CD4-positive, alpha-beta T cell (primary cell): ENCODE measurements at regions not wholly inside any gene's neighbourhood (a gene's known extent, or its start where the extent isn't known, plus 50 kb on each side); places are given as distances from the start of the nearest gene placed in this dataset.

Source experiments
- ATAC-seq: fragments of 200-7000 bp; cut with Tn5 transposase; one replicate; pipeline ENCODE4 v1.10.0; 2022; ENCODE audit warnings: mild to moderate bottlenecking; ENCODE audit not compliant: poor library complexity
- CTCF ChIA-PET: fragments of 350-600 bp; sonication (Branson Sonifier 250); formaldehyde crosslinking; loops from one replicate; lab custom pipeline; 2021; ENCODE audit warnings: antibody characterized with exemption, inconsistent platforms; lab: Charles Lee
- POLR2A ChIA-PET: fragments of 350-600 bp; sonication (Branson Sonifier 250); formaldehyde crosslinking; loops from one replicate; lab custom pipeline; 2021; ENCODE audit warnings: antibody characterized with exemption, inconsistent platforms; lab: Charles Lee
- DNase-seq, 14 experiments: peaks; one replicate each; pipeline ENCODE4 v3.0.0-alpha.2; 2013 to 2020; ENCODE audit warnings: mixed read lengths in 2 of 14
- H3K27ac ChIP-seq, 2 donors: one replicate each; pipeline versions ENCODE4 v1.5.1 to v1.7.0; 2013; ENCODE audit warnings: low read length in 2 of 2, low read depth in 1 of 2, mild to moderate bottlenecking in 1 of 2
- H3K27me3 ChIP-seq, 2 experiments: 1 replicate in 1 of 2; 2 replicates in 1 of 2; pipeline versions ENCODE4 v1.6.1 to v1.7.0; 2013; ENCODE audit warnings: low read length in 2 of 2, control low read depth in 1 of 2, mild to moderate bottlenecking in 1 of 2, moderate library complexity in 1 of 2; ENCODE audit not compliant: insufficient read depth in 2 of 2, control insufficient read depth in 1 of 2
- H3K36me3 ChIP-seq: one replicate; pipeline ENCODE4 v1.6.1; 2013; ENCODE audit warnings: low read length, control low read depth; ENCODE audit not compliant: insufficient read depth
- H3K4me1 ChIP-seq: one replicate; pipeline ENCODE4 v1.6.1; 2013; ENCODE audit warnings: low read length, control low read depth; ENCODE audit not compliant: insufficient read depth
- H3K4me3 ChIP-seq: one replicate; pipeline ENCODE4 v1.5.1; 2013; ENCODE audit warnings: mild to moderate bottlenecking, low read length, moderate library complexity
- H3K9me3 ChIP-seq, 2 experiments: 1 replicate in 1 of 2; 2 replicates in 1 of 2; pipeline versions ENCODE4 v1.6.1 to v1.7.0; 2013; ENCODE audit warnings: low read length in 2 of 2, mild to moderate bottlenecking in 2 of 2, control low read depth in 1 of 2, moderate library complexity in 1 of 2; ENCODE audit not compliant: control insufficient read depth in 1 of 2, insufficient read depth in 1 of 2
- H3K27ac Mint-ChIP-seq: one replicate; pipeline ENCODE4 v1.8.0; 2020; ENCODE audit warnings: mixed read lengths
- H3K27me3 Mint-ChIP-seq: one replicate; pipeline ENCODE4 v1.8.0; 2021; ENCODE audit warnings: mixed read lengths
- H3K36me3 Mint-ChIP-seq: one replicate; pipeline ENCODE4 v1.8.0; 2021; ENCODE audit warnings: low read depth, mixed read lengths
- H3K4me1 Mint-ChIP-seq: one replicate; pipeline ENCODE4 v1.8.0; 2021; ENCODE audit warnings: low read depth, mixed read lengths
- H3K4me3 Mint-ChIP-seq: one replicate; pipeline ENCODE4 v1.8.0; 2020; ENCODE audit warnings: mild to moderate bottlenecking, mixed read lengths
- H3K9me3 Mint-ChIP-seq: one replicate; pipeline ENCODE4 v1.8.0; 2020; ENCODE audit warnings: mixed read lengths
- intact Hi-C, 2 experiments: fragments of 100-400 bp; cut with DNase I in 1 of 2; cut with micrococcal nuclease in 1 of 2; formaldehyde crosslinking; loops; one replicate each; pipeline versions ENCODE4 v1.15.1 to v1.9.0; 2023 to 2025; cut with DNase I, micrococcal nuclease
- TF ChIP-seq, protein P1 (sequence below): fragments of 200-600 bp; IDR thresholded peaks from one replicate; pipeline ENCODE4 v1.8.0; 2022; ENCODE audit warnings: antibody characterized with exemption, mild to moderate bottlenecking

- ChIA-PET POLR2A (interaction anchor here (1.4 kb wide), 1 partner anchor 51 kb away, joined by 4 read pairs; no protein-coding TSS in a partner anchor), CTCF (interaction anchor here (1.1 to 1.9 kb wide), 2 partner anchors 432 to 653 kb away, joined by 3 to 8 read pairs; no protein-coding TSS in a partner anchor)
- Histone ChIP-seq H3K4me3 (no peak overlapping the region), H3K4me1 (no peaks in the 10 kb centered on the region), H3K27me3 (peaks cover 0 to 3% of the 10 kb centered on the region in 2 experiments), H3K9me3 (no peaks in the 10 kb centered on the region), H3K27ac (no peak overlapping the region), H3K36me3 (no peaks in the 10 kb centered on the region)
- Mint-ChIP-seq H3K27me3 (no peaks in the 10 kb centered on the region), H3K9me3 (no peaks in the 10 kb centered on the region), H3K36me3 (no peaks in the 10 kb centered on the region), H3K4me1 (no peaks in the 10 kb centered on the region), H3K4me3 (no peak overlapping the region), H3K27ac (no peak overlapping the region)
- no peak for ATAC-seq
- DNase-seq: no peak
- TF ChIP-seq, protein P1, sequence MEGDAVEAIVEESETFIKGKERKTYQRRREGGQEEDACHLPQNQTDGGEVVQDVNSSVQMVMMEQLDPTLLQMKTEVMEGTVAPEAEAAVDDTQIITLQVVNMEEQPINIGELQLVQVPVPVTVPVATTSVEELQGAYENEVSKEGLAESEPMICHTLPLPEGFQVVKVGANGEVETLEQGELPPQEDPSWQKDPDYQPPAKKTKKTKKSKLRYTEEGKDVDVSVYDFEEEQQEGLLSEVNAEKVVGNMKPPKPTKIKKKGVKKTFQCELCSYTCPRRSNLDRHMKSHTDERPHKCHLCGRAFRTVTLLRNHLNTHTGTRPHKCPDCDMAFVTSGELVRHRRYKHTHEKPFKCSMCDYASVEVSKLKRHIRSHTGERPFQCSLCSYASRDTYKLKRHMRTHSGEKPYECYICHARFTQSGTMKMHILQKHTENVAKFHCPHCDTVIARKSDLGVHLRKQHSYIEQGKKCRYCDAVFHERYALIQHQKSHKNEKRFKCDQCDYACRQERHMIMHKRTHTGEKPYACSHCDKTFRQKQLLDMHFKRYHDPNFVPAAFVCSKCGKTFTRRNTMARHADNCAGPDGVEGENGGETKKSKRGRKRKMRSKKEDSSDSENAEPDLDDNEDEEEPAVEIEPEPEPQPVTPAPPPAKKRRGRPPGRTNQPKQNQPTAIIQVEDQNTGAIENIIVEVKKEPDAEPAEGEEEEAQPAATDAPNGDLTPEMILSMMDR: no peak
- intact Hi-C loops: loop anchor here in 1 of 2 experiments (5.0 kb wide), 2 partner anchors 71 to 656 kb away; a partner anchor contains a TSS
These were observed 52.2 kb upstream of the TESK1 start for GRCh38 chr9:35552837-35553236.

DNA sequence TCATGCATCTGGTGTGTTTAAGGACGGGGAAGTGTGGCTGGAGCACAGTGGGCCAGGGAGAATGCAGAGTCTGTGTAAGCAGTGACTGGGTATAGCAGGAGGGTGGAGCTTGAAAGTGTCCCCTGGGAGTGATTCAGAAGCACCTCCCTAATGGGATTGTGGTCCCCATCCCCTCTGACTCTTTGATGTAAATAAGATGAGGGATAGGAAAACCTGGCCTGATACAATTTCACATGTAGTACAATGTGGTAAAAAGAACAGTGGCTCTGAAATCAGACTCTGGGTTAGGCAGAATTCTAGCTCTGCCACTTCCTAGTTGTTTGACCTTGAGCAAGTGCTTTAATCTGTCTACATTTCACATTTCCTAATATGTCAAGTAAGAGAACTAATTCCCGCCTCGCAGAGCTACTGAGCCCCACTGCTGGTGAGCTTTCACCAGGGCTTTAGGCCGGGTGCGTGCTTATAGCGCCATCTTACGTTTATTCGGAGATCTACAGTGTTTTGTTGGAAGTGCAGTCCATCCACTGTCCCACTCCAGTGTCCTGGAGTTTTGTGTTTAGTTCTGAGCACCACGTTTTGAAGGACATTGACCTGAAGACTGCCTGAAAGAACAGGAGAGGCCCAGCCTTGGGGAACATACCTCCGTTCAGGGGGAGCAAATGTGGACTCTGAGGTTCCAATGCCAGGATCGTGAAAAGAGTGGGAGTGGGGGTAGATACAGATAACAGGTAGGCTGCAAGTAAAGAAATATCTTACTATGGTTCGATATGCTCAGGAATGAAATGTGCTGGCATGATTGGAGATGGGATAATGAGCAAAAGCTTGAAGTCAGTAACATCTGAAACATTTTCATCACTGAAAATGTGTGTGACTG, 51.2 kb upstream of the TESK1 start:
- ChIA-PET CTCF (interaction anchor here (1.1 to 1.9 kb wide), 3 partner anchors 433 to 654 kb away, joined by 3 to 8 read pairs (median 6); no protein-coding TSS in a partner anchor), POLR2A (interaction anchor here (0.7 to 1.4 kb wide), 2 partner anchors 50 to 437 kb away, joined by 4 read pairs; no protein-coding TSS in a partner anchor)
- TF ChIP-seq, protein P1: peak; percentile 46
- DNase-seq: peak in 11 of 14 experiments; percentile 6 to 69 (median 14)
- Histone ChIP-seq H3K4me1 (no peaks in the 10 kb centered on the region), H3K4me3 (no peak overlapping the region), H3K9me3 (no peaks in the 10 kb centered on the region), H3K36me3 (no peaks in the 10 kb centered on the region), H3K27ac (no peak overlapping the region), H3K27me3 (no peaks in the 10 kb centered on the region)
- H3K27me3 Mint-ChIP-seq: no peaks in the 10 kb centered on the region
- H3K9me3 Mint-ChIP-seq: no peaks in the 10 kb centered on the region
- H3K4me1 Mint-ChIP-seq: no peaks in the 10 kb centered on the region
- no peak overlapping the region for H3K4me3 Mint-ChIP-seq
- intact Hi-C loops: loop anchor here (1.0 to 5.0 kb wide), 5 partner anchors 72 to 657 kb away; a partner anchor contains a TSS
- no peaks in the 10 kb centered on the region for H3K36me3 Mint-ChIP-seq
- no peak overlapping the region for H3K27ac Mint-ChIP-seq
- ATAC-seq: peak; percentile 62

DNA sequence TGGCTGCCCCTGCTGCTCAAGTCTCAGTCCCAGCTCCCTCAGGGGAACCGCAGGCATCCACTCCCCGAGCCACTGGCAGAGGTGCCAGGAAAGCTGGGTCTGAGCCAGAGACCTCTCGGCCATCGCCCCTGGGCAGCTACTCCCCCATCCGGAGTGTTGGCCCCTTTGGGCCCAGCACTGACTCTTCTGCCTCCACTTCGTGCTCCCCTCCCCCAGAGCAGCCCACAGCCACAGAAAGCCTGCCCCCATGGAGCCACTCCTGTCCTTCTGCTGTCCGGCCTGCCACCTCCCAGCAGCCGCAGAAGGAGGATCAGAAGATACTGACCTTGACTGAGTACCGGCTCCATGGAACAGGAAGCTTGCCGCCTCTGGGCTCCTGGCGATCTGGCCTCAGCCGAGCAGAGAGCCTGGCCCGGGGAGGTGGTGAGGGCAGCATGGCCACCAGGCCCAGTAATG, 49.8 kb upstream of the TESK1 start:
- TF ChIP-seq, protein P1: no peak
- ChIA-PET POLR2A (no interaction called here), CTCF (no interaction called here)
- Mint-ChIP-seq H3K36me3 (no peaks in the 10 kb centered on the region), H3K27ac (no peak overlapping the region), H3K27me3 (no peaks in the 10 kb centered on the region), H3K4me3 (no peak overlapping the region), H3K4me1 (no peaks in the 10 kb centered on the region), H3K9me3 (no peaks in the 10 kb centered on the region)
- H3K4me3 ChIP-seq: no peak overlapping the region
- intact Hi-C loops: no loop called here
- DNase-seq (no peak), ATAC-seq (no peak)
- no peaks in the 10 kb centered on the region for H3K4me1 ChIP-seq
- H3K9me3 ChIP-seq: no peaks in the 10 kb centered on the region
- no peaks in the 10 kb centered on the region for H3K27me3 ChIP-seq
- no peaks in the 10 kb centered on the region for H3K36me3 ChIP-seq
- H3K27ac ChIP-seq: no peak overlapping the region
